Cardiac fibroblast (primary cell): ENCODE measurements at regions not wholly inside any gene's neighbourhood (a gene's known extent, or its start where the extent isn't known, plus 50 kb on each side); places are given as distances from the start of the nearest gene placed in this dataset.
"Not testable (repeated sequence)": the region's sequence is repeated elsewhere in the genome, so short reads cannot be mapped to it uniquely, and the experiment has no call there.

Experiments
- DNase-seq, 2 donors: peaks; one replicate each; pipeline versions ENCODE4 v3.0.0 to v3.0.0-alpha.2; 2010; ENCODE audit warnings: low read depth in 2 of 2
- H3K4me3 ChIP-seq, 2 donors: replicated peaks in 1 of 2; 1 replicate in 1 of 2; 2 replicates in 1 of 2; pipeline ENCODE4 v1.5.1; 2011; ENCODE audit warnings: low read depth in 2 of 2, low read length in 2 of 2, mild to moderate bottlenecking in 2 of 2, moderate library complexity in 1 of 2

- not testable (repeated sequence) for DNase-seq, H3K4me3 ChIP-seq
Observed at GRCh38 chr10:47582051-47582450, 58.6 kb upstream of the AGAP9 start.

- not testable (repeated sequence) for DNase-seq
Observed at GRCh38 chr10:47580063-47580462, 56.6 kb upstream of the AGAP9 start.

GRCh38 chr10:47578547-47578946 is 55.1 kb upstream of the AGAP9 start:
- not testable (repeated sequence) for H3K4me3 ChIP-seq, DNase-seq

More at GRCh38 chr10:47580063-47580462, 56.6 kb upstream of the AGAP9 start:
- H3K4me3 ChIP-seq, result not testable (repeated sequence)
